ENCODE measurements at regions not wholly inside any gene's neighbourhood (a gene's known extent, or its start where the extent isn't known, plus 50 kb on each side); places are given as distances from the start of the nearest gene placed in this dataset.

- H3K27ac ChIP-seq, result no peak overlapping the region
- H3K36me3 ChIP-seq, result no peaks in the 10 kb centered on the region
- TF ChIP-seq, protein P1, sequence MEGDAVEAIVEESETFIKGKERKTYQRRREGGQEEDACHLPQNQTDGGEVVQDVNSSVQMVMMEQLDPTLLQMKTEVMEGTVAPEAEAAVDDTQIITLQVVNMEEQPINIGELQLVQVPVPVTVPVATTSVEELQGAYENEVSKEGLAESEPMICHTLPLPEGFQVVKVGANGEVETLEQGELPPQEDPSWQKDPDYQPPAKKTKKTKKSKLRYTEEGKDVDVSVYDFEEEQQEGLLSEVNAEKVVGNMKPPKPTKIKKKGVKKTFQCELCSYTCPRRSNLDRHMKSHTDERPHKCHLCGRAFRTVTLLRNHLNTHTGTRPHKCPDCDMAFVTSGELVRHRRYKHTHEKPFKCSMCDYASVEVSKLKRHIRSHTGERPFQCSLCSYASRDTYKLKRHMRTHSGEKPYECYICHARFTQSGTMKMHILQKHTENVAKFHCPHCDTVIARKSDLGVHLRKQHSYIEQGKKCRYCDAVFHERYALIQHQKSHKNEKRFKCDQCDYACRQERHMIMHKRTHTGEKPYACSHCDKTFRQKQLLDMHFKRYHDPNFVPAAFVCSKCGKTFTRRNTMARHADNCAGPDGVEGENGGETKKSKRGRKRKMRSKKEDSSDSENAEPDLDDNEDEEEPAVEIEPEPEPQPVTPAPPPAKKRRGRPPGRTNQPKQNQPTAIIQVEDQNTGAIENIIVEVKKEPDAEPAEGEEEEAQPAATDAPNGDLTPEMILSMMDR (IDR thresholded peaks at IDR 0.05), result no peak
- TF ChIP-seq POLR2A (IDR thresholded peaks at IDR 0.05), result no peak
- WGBS, 4 donors, result 80 to 93% (median 90%) methylated on average over 6 to 10 of the region's 10 CpGs
- DNase-seq (no peak), ATAC-seq (no peak)
- no peaks in the 10 kb centered on the region for H3K27me3 ChIP-seq
- intact Hi-C loops (cut with DNase I), result no loop called here
- no peak overlapping the region for H3K4me3 ChIP-seq
- no peaks in the 10 kb centered on the region for H3K4me1 ChIP-seq
- no peaks in the 10 kb centered on the region for H3K9me3 ChIP-seq
Measured at GRCh38 chr5:103764403-103764802, 201.8 kb upstream of the NUDT12 start.

DNA sequence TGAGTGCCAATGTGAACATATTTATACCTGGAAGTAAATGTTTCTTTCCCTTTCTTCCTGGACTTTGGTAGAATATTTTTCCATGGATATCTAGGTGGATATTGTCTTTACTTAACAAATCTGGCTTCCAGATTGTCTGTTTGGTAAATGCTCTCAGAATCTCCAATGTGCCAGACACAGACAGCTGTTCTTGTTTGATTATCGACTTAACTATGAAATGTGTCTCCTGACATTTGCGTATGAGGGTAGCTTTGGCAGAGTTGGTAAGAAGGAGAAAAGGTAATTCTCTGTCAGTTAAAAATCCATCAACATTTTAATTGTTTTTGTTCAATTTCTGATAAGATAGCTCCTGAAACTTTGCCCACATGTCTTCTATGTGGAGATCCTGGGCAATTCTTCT lies 196.4 kb upstream of the NUDT12 start:
- H3K4me1 ChIP-seq, result no peaks in the 10 kb centered on the region
- TF ChIP-seq, protein P1 (IDR thresholded peaks at IDR 0.05), result no peak
- no peak for TF ChIP-seq POLR2A (IDR thresholded peaks at IDR 0.05)
- 92 to 97% (median 95%) methylated on average over 2 of the region's 2 CpGs for WGBS, 4 donors
- ATAC-seq (no peak), DNase-seq (no peak)
- no peak overlapping the region for H3K4me3 ChIP-seq
- intact Hi-C loops (cut with DNase I), result no loop called here
- H3K27me3 ChIP-seq, result no peaks in the 10 kb centered on the region
- no peak overlapping the region for H3K27ac ChIP-seq
- H3K9me3 ChIP-seq, result no peaks in the 10 kb centered on the region
- no peaks in the 10 kb centered on the region for H3K36me3 ChIP-seq

GRCh38 chr5:103755974-103756373 lies 193.4 kb upstream of the NUDT12 start:
- no peak for DNase-seq
- no peaks in the 10 kb centered on the region for H3K9me3 ChIP-seq
- intact Hi-C loops (cut with DNase I), result no loop called here
- H3K4me1 ChIP-seq, result no peaks in the 10 kb centered on the region
- no peak overlapping the region for H3K4me3 ChIP-seq
- ATAC-seq, result no peak
- TF ChIP-seq, protein P1 (IDR thresholded peaks at IDR 0.05), result no peak
- TF ChIP-seq POLR2A (IDR thresholded peaks at IDR 0.05), result no peak
- H3K27ac ChIP-seq, result no peak overlapping the region
- H3K27me3 ChIP-seq, result no peaks in the 10 kb centered on the region
- H3K36me3 ChIP-seq, result no peaks in the 10 kb centered on the region

GRCh38 chr5:103745353-103746065 lies 182.9 kb upstream of the NUDT12 start:
- H3K4me1 ChIP-seq, result no peaks in the 10 kb centered on the region
- DNase-seq (no peak), ATAC-seq (no peak)
- H3K36me3 ChIP-seq, result no peaks in the 10 kb centered on the region
- intact Hi-C loops (cut with DNase I), result no loop called here
- no peaks in the 10 kb centered on the region for H3K9me3 ChIP-seq
- H3K27me3 ChIP-seq, result no peaks in the 10 kb centered on the region
- TF ChIP-seq POLR2A (IDR thresholded peaks at IDR 0.05), result no peak
- TF ChIP-seq, protein P1 (IDR thresholded peaks at IDR 0.05), result no peak
- H3K27ac ChIP-seq, result no peak overlapping the region
- WGBS, 4 donors, result 72 to 81% (median 79%) methylated on average over 2 of the region's 2 CpGs
- H3K4me3 ChIP-seq, result no peak overlapping the region
